Skeletal muscle tissue (tissue), 3 donors: ENCODE measurements at regions not wholly inside any gene's neighbourhood (a gene's known extent, or its start where the extent isn't known, plus 50 kb on each side); places are given as distances from the start of the nearest gene placed in this dataset.

Experiments
- H3K27ac ChIP-seq: one replicate; pipeline ENCODE4 v1.7.0; 2013; ENCODE audit warnings: mild to moderate bottlenecking, low read depth, low read length, inconsistent platforms
- H3K27me3 ChIP-seq, 3 donors: one replicate each; pipeline ENCODE4 v1.7.0; 2013; ENCODE audit warnings: low read length in 3 of 3; ENCODE audit not compliant: control insufficient read depth in 3 of 3, insufficient read depth in 3 of 3
- H3K36me3 ChIP-seq, 3 donors: one replicate each; pipeline ENCODE4 v1.7.0; 2013; ENCODE audit warnings: low read length in 3 of 3; ENCODE audit not compliant: control insufficient read depth in 3 of 3, insufficient read depth in 3 of 3
- H3K4me1 ChIP-seq, 3 donors: one replicate each; pipeline ENCODE4 v1.7.0; 2013; ENCODE audit warnings: low read length in 3 of 3, mild to moderate bottlenecking in 3 of 3; ENCODE audit not compliant: control insufficient read depth in 3 of 3, insufficient read depth in 3 of 3
- H3K4me3 ChIP-seq, 3 donors: one replicate each; pipeline ENCODE4 v1.7.0; 2013; ENCODE audit warnings: low read length in 3 of 3
- H3K9ac ChIP-seq, 3 donors: one replicate each; pipeline ENCODE4 v1.7.0; 2013; ENCODE audit warnings: low read length in 3 of 3, mild to moderate bottlenecking in 3 of 3, moderate library complexity in 2 of 3, low read depth in 1 of 3
- H3K9me3 ChIP-seq, 3 donors: one replicate each; pipeline ENCODE4 v1.7.0; 2013; ENCODE audit warnings: low read length in 3 of 3; ENCODE audit not compliant: control insufficient read depth in 3 of 3
- donor health status: Osteomylitis.

DNA sequence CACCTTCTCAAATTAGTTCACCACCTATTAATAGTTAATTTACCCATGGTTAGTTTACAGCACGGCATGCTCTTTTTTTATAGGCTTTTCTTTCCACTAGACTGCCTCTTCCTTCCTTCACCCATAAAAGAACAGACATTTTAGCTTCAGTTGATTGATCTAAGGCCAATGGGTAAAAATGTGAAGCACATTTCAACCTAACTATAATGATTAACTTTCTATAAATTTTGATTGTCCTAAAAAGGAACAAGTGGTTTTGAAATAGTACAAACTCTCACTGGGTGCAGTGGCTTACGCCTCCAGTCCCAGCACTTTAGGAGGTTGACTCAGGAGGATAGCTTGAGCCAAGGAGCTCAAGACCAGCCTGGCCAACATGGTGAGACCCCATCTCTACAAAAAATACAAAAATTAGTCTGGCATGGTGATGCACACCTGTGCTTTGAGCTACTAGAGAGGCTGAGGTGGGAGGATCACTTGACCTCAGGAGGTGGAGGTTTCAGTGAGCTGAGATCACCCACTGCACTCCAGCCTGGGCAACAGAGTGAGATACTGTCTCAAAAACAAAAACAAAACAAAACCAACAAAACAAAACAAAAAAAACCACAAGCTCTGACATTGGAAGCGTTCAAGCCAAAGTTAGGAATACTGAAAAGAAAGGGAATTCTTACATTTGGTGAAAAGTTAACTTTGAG is 89.9 kb upstream of the FAT1 start:
- Histone ChIP-seq H3K27me3 (no peaks in the 10 kb centered on the region), H3K4me1 (no peaks in the 10 kb centered on the region), H3K27ac (no peak overlapping the region), H3K36me3 (no peaks in the 10 kb centered on the region), H3K4me3 (no peak overlapping the region), H3K9me3 (no peaks in the 10 kb centered on the region), H3K9ac (no peak overlapping the region)

DNA sequence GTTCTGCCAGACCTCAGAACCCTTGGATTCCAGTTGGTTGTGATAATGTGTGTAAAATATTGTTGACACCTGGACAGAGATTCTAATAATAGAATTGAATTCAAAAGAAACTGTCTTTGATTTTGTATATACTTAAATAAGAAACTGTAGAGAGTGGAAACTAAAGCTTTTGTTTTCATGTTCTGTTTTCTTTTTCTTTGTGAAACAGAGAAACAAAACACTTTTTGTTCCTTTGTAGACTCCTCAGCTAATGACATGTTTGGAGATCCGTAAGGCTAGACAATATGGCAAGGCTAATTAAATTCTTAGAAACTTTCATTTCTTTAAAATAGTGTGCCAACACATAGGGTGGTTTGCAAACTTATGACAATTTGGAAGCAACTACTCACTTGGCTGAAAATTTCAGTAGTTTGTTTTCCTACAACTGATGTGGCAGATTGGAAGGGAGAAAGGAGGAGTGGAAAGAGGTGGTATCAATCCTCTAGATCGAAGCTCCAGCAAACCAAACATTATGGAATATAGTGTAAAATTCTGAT is 90.9 kb upstream of the FAT1 start:
- H3K9me3 ChIP-seq: no peaks in the 10 kb centered on the region
- no peak overlapping the region for H3K27ac ChIP-seq
- H3K9ac ChIP-seq: no peak overlapping the region
- H3K4me3 ChIP-seq: no peak overlapping the region
- no peaks in the 10 kb centered on the region for H3K27me3 ChIP-seq
- H3K36me3 ChIP-seq: no peaks in the 10 kb centered on the region
- no peaks in the 10 kb centered on the region for H3K4me1 ChIP-seq

- no peak overlapping the region for H3K27ac ChIP-seq
- H3K4me3 ChIP-seq: no peak overlapping the region
- no peaks in the 10 kb centered on the region for H3K9me3 ChIP-seq
- H3K4me1 ChIP-seq: no peaks in the 10 kb centered on the region
- no peaks in the 10 kb centered on the region for H3K27me3 ChIP-seq
- H3K9ac ChIP-seq: no peak overlapping the region
- no peaks in the 10 kb centered on the region for H3K36me3 ChIP-seq
Observed at GRCh38 chr4:186819342-186820086, 95.9 kb upstream of the FAT1 start.

DNA sequence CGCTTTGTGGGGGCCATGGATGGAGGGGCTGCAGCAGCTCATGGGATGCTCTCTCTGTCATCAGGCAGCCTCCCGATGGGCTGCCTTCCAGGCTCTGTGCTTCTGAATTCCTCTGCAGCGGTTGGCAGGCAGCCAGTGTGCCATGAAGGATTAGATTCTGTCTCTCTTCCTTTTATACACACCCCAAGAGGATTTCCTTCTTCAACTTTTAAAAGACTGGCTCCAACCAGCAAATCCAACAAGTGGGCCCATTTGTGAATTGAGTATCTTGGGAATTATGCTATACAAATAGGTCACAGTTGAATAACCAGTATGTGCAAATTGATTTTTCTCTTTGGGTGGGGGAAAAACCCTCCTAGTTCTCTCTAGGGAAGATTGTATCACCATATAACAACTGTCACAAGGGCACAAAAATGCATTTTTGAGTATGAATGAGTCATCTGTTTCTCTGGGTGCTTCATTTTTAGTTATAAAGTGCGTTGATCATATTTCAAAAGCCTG is 96.8 kb upstream of the FAT1 start:
- Histone ChIP-seq H3K36me3 (no peaks in the 10 kb centered on the region), H3K27me3 (no peaks in the 10 kb centered on the region), H3K4me3 (no peak overlapping the region), H3K9me3 (no peaks in the 10 kb centered on the region), H3K27ac (no peak overlapping the region), H3K9ac (no peak overlapping the region), H3K4me1 (no peaks in the 10 kb centered on the region)

GRCh38 chr4:186823989-186824388 is 100.3 kb upstream of the FAT1 start:
- Histone ChIP-seq H3K9ac (no peak overlapping the region), H3K27me3 (no peaks in the 10 kb centered on the region), H3K27ac (no peak overlapping the region), H3K4me1 (no peaks in the 10 kb centered on the region), H3K4me3 (no peak overlapping the region), H3K36me3 (no peaks in the 10 kb centered on the region), H3K9me3 (no peaks in the 10 kb centered on the region)

DNA sequence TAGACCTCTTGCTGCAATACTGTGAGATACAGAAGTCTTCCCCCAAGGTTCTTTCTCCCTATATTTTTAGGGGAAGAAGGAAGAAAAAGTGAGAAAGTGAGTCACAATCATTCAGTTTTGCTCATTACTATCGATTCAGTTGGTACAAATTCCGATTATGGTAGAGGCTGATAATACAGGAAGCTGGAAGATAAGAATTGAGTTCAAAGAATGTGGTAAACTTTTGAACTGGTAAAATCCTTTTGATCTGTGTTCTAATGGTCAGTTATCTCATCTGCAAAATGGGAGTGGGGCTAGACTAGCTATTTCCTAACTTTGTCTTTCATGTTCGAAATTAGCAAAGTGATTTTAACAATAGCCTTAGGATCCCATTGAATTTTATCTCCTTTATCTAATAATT is 101.4 kb upstream of the FAT1 start:
- no peak overlapping the region for H3K4me3 ChIP-seq
- peaks cover 0 to 4% (median 0%) of the 10 kb centered on the region in 3 donors for H3K9me3 ChIP-seq
- no peaks in the 10 kb centered on the region for H3K36me3 ChIP-seq
- no peaks in the 10 kb centered on the region for H3K27me3 ChIP-seq
- H3K4me1 ChIP-seq: no peaks in the 10 kb centered on the region
- no peak overlapping the region for H3K27ac ChIP-seq
- H3K9ac ChIP-seq: no peak overlapping the region

- no peak overlapping the region for H3K27ac ChIP-seq
- H3K36me3 ChIP-seq: no peaks in the 10 kb centered on the region
- no peak overlapping the region for H3K4me3 ChIP-seq
- H3K9me3 ChIP-seq: peaks cover 0 to 4% (median 0%) of the 10 kb centered on the region in 3 donors
- H3K4me1 ChIP-seq: no peaks in the 10 kb centered on the region
- no peaks in the 10 kb centered on the region for H3K27me3 ChIP-seq
- no peak overlapping the region for H3K9ac ChIP-seq
Observed at GRCh38 chr4:186826006-186826405, 102.3 kb upstream of the FAT1 start.

- Histone ChIP-seq H3K4me3 (no peak overlapping the region), H3K27me3 (no peaks in the 10 kb centered on the region), H3K4me1 (no peaks in the 10 kb centered on the region), H3K27ac (no peak overlapping the region), H3K36me3 (no peaks in the 10 kb centered on the region), H3K9me3 (peaks cover 0 to 4% (median 0%) of the 10 kb centered on the region in 3 donors), H3K9ac (no peak overlapping the region)
Observed at GRCh38 chr4:186826846-186827533, 103.3 kb upstream of the FAT1 start.

DNA sequence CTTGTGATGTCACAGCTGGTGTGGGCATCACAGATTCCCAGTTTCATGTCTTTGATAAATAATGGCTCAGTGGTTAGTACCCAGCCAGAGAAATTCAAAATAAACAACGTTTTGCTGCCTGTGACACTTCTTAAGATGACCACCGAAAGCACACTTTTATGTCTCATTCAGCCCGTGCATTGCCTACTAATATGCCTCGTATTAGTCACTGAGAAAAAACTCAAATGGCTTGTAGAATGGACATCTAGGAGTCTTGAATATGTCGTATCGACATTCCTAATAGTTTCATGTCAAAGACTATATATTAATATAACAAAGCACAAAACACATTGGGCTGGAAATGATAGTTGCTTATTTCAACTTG is 103.9 kb upstream of the FAT1 start:
- H3K36me3 ChIP-seq: no peaks in the 10 kb centered on the region
- H3K27ac ChIP-seq: no peak overlapping the region
- peaks cover 0 to 4% (median 0%) of the 10 kb centered on the region in 3 donors for H3K9me3 ChIP-seq
- no peaks in the 10 kb centered on the region for H3K27me3 ChIP-seq
- no peaks in the 10 kb centered on the region for H3K4me1 ChIP-seq
- no peak overlapping the region for H3K4me3 ChIP-seq
- H3K9ac ChIP-seq: no peak overlapping the region

DNA sequence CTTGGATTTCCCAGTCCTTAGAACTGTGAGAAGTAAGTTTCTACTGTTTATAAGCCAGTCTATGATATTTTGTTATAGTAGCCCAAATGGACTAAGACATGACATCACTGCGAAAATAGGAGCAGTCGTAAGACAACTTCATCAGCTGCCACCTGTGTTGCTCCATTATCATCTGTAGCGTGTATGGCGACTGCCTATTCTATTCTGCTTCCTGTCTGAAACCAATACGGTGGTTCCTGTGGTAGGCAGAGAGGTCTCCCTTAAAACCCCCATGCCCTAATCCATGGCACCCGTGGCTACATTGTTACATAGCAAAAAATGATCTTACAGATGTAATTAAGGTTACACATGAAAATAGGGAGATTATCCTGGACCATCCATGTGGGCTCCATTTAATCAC is 105.4 kb upstream of the FAT1 start:
- Histone ChIP-seq H3K4me1 (no peaks in the 10 kb centered on the region), H3K9me3 (peaks cover 0 to 4% (median 2%) of the 10 kb centered on the region in 3 donors), H3K27me3 (no peaks in the 10 kb centered on the region), H3K36me3 (no peaks in the 10 kb centered on the region), H3K4me3 (no peak overlapping the region), H3K9ac (no peak overlapping the region), H3K27ac (no peak overlapping the region)
